AG20443 (cell line): ENCODE measurements at regions not wholly inside any gene's neighbourhood (a gene's known extent, or its start where the extent isn't known, plus 50 kb on each side); places are given as distances from the start of the nearest gene placed in this dataset.
"Not testable (repeated sequence)": the region's sequence is repeated elsewhere in the genome, so short reads cannot be mapped to it uniquely, and the experiment has no call there.

Experiments used
- DNase-seq: peaks from one replicate; pipeline ENCODE4 v3.0.0; 2012; ENCODE audit warnings: low spot score, mixed read lengths

DNA sequence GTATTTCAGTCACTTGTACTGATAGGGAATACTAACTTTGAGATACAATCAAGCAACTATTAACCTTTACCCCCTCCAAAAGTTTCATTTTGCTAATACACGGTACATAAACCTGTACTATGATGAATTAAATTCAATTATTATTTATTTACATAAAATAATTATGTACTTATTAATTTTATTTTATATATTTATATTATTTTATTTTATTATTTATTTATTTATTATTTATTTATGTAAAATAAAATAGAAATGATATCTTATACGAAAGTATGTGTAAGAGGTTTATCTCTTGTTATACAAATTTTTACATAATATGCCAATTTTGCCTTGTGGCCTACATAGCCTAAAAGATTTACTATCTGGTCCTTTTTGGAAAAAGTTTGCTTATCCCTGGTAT lies 564.3 kb downstream of the SLITRK5 start:
- DNase-seq = no peak

DNA sequence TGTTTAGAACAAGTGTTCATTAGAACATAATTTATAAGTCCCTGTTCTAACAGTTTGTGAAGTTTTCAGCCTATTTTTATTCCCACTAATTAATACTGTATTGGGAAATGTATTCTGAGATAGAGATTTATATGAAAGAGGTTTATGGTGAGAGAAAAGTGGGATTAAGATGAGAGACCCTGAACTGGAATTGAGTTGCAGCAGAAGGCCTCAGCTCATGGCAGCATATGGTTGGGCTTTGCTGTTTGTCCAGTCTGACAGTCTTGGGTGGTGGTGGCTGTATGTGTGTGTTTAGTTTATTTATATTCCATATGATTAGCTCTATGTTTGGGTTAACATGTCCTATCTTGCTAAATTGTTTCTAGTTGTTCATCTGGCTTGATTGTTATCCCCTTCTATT lies 575.1 kb downstream of the SLITRK5 start:
- DNase-seq = no peak

DNA sequence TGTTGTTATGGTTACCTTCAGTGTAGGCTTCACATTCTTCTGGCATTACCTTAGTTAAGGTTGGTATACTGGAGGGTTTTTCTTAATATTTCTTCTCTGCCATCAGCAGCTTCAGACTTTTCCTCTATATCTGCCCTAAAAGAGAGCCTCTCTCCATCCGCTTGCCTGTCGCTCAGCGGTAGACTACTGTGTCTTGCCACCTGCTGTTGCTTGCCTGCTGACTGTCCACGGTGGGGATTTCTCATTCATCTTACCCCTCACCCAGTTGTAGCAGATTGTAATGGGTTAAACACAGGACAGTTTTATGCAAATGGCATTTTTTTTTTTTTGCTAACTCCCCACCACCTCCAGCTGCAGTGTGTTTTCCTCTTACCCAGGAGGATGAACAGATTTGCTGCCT lies 577.2 kb downstream of the SLITRK5 start:
- DNase-seq = no peak

DNA sequence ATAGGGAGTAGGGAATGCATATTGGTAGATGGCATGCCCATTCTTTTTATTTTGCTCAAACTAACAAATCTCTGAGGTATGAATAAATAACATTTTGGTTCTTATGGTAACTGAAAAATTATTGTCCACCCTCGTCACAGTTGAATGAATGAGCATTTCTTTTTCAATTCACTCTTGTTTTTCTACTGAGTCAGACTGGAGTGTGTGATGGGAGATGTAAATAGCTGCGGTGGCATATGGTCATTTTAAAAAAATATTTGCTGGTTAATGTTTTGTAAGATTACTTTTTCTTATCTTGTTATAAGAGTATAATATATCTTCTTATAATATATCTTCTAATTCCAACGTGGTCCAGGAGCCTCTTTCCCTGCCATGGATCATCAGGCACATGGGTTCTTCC lies 586.5 kb downstream of the SLITRK5 start:
- no peak for DNase-seq

DNA sequence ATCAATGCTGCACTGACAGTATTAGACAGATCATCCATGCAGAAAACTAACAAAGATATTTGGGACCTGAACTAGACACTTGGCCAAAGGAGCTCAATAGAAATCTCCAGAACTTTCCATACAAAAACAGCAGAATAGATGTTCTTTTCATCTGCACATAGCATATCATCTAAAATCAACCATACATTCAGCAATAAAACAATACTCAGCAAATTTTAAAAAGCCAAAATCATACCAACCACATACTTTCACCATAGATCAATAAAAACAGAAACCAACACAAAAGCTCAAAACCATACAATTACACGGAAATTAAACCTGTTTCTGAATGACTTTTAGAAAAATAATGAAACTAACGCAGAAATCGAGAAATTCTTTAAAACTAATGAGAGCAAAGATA lies 592.6 kb downstream of the SLITRK5 start:
- no peak for DNase-seq

DNA sequence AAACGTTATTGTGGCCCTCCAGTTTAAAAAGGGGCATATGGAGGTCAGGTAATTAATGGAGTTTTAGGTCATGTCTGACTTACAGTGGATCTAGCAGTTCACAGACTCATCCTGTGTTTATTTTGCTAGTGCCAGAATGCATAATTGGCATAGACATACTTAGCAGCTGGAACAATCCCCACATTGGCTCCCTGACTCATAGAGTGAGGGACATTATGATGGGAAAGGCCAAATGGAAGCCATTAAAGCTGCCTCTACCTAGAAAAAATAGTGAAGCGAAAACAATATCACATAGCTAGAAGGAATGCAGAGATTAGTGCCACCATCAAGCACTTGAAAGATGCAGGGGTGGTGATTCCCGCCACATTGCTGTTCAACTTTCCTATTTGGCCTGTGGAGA lies 610.7 kb downstream of the SLITRK5 start:
- no peak for DNase-seq

DNA sequence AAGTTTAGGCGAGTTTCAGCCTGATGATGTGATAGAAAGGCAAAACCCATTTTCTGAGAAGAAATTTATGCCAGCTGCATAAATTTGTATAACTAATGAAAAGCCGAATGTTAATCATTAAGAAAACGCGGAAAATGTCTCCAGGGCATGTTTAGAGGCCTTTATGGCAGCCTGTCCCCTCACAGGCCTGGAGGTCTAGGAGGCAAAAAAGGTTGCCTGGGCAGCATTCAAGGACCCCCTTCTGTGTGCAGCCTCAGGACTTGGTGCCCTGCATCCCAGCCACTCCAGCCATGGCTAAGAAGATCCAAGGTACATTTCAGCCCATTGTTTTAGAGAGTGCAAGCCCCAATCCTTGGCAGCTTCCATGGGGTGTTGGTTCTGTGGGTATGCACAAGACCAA lies 614.2 kb downstream of the SLITRK5 start:
- DNase-seq = no peak

DNA sequence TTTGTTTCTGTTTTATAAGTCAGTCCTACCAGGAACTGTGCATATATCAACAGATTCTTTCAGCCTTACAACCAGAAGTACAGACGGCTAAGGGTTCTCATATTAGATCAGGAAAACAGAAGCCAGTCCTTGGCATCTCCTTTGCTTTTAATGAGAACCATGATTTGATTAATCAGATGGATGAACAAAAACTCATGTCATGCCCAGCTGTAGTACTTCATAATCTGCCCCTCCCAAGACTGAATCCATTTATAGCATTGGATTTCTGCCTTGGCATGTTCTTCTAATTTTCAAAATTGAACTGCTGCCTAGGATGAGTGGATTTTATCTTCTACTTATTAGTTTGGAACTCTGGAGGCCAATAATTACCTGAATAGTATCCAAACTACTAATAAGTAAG lies 617.2 kb downstream of the SLITRK5 start:
- no peak for DNase-seq

DNA sequence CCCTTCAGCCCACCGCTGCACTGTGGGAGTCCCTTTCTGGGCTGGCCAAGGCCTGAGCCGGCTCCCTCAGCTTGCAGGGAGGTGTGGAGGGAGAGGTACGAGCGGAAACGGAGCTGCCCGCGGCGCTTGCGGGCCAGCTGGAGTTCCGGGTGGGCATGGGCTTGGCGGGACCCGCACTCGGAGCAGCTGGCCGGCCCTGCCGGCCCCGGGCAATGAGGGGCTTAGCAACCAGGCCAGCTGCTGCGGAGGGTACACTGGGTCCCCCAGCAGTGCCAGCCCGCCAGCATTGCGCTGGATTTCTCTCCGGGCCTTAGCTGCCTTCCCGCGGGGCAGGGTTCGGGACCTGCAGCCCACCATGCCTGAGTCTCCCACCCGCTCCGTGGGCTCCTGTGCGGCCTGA lies 620.6 kb downstream of the SLITRK5 start:
- DNase-seq = not testable (repeated sequence)

DNA sequence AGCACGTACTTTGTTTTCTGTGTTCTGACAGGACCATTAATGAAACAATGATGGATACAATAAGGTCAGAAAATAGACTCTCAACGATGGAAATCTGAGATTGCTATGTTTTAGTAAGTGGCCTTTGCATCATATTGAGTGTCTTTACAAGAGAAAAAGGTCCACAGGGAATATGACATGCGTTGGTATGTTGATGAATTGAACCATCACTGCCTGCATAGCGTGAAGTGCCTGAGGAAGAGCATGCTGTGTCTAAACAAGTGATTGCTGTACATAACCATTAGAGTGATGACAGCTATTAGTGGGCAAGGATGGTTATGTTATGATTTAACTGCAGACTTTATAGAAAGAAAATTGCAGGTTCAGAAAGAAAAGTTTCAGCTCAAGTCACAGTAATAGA lies 623.2 kb downstream of the SLITRK5 start:
- DNase-seq = no peak

DNA sequence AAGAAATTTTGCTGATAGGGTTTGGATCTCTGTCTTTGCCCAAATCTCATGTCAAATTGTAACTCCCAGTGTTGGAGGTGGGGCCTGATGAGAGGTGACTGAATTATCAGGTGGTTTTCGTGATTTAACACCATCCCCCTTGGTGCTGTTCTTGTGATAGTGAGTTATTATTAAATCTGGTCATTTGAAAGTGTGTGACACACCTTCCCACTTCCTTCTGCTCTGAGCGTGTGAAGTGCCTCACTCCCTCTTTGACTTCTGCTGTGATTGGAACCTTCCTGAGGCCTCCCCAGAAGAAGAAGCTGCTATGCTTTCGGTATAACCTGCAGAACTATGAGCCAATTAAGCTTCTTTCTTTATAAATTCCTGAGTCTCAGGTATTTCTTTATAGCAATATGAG lies 632.0 kb downstream of the SLITRK5 start:
- no peak for DNase-seq

DNA sequence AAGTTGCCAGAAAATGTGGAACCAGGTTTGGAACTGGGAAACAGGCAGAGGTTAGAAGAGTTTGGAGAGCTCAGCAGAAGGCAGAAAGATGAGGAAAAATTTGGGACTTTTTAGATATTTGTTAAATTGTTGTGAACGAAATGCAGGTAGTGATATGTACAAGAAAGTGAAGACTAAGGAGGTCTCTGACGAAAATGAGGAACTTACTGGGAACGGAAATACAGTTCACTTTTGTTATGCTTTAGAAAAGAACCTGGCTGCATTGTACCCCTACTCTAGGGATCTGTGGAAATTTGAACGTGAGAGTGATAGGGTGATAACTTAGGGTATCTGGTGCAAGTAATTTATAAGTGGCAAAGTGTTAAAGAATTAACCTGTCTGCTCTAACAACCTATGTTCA lies 632.4 kb downstream of the SLITRK5 start:
- DNase-seq = no peak

DNA sequence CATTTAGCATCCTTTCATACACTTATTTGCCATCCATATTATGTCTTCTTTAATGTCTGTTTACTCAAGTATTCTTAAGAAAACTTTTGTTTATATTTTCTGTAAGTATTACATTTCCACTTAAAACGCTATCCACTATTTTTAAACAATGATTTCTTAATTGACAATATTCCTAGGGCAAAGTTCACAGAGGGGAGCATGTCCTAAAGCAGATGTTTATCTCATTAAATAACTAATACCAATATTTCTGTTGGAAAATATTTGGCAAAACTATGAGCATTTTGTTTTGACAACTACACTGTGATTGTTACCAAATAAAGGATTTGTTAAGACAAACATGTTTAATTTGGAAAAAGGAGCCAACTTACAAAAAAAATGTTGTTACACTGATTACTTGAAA lies 643.3 kb downstream of the SLITRK5 start:
- no peak for DNase-seq

DNA sequence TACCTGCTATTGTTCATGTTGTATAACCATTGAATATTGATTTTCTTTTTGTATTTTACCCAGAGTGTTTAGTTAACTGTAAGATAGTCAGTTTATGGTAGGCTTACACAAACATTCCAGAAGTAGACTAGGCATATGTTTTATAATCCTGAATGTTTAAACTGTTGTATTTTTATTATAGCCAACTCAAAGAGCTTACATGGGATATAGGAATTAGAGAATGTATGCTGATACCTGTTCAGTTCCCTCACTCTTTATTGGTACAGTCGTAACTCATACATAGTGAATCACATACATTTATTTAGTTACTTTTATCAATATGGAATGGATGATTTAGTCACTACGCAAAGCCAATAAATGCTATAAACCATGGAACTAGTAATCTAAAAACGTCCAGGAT lies 657.9 kb downstream of the SLITRK5 start:
- DNase-seq = no peak

DNA sequence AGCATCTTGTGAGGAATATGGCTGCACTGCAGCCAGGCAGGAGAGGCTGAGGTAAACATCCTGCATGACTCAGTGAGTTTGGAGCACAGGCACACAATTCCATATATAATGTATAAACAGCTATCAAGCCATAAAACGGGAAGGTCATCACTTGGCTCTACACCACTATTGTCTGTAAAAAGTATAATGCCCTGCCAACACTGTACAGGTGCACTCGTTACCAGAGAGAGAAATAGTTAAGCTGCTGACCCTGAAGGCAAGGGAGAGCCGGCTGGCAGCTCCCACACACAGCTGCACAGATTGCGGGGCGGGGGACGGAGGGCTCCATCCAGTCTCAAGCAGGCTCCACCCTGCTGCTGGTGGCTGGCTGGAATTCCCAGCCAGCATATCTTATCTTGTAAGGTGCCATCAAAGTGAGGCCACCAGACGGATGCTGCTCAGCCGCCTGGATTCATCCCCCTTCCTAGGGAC lies 668.1 kb downstream of the SLITRK5 start:
- no peak for DNase-seq

DNA sequence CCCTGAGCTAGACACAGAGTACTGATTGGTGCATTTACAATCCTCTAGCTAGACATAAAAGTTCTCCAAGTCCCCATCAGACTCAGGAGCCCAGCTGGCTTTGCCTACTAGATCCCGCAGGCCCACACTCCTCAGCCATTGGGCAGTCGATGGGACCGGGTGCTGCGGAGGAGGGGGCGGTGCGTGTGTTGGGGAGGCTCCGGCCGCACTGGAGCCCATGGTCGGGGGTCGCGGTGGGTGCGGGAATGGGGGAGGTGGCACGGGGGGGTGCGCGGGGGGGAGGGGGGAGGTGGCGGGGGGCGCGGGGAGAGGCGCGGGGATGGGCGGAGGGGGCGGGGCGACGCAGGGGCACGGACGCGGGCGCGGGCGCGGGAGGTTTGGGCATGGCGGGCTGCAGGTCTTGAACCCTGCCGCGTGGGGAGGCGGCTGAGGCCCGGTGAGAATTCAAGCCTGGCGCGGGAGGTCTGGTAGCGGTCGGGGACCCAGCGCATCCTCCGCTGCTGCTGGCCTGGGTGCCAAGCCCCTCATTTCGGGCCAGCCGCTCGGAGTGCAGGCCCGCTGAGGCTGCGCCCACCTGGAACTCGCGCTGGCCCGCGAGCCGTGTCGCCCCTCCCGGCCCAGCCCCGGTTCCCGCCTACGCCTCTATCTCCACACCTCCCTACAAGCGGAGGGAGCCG lies 674.1 kb downstream of the SLITRK5 start:
- no peak for DNase-seq

DNA sequence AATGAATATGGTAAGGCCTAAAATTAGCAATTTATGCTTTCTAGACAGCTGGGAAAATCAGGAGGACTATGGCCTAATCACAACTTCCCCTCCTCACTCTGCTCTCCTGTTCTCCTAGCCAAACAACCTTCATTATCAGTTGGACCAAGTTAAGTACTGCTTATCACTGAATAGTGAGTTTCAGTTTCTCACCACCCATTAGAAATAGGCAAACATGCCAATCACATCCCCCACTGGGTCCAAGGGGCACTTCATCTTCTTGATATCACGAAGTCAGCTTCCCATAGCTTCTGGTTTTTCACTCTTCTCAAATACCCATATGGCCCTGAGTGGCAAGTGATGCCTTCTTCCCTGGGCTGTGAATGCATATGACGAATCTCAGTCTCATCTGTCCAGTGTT lies 689.6 kb downstream of the SLITRK5 start:
- DNase-seq = no peak

DNA sequence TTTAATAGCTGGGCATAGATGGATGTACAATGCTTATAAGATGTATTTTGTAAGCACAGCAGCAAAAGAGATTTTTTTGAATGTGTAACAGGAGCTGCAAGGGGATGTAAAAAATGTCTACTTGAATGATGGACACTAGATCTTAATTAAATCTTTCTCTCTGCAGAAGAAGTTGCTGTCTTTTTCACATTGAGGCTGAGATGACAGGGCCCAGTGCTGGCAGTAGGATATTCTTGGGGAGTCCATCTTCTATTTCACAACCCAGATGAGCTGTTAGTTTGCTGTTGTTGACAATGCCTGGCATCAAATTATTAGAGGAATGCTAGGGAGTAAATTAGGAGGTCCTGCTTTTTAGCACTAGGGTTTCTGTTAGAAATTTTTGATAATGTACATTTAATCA lies 698.7 kb downstream of the SLITRK5 start:
- DNase-seq = no peak

DNA sequence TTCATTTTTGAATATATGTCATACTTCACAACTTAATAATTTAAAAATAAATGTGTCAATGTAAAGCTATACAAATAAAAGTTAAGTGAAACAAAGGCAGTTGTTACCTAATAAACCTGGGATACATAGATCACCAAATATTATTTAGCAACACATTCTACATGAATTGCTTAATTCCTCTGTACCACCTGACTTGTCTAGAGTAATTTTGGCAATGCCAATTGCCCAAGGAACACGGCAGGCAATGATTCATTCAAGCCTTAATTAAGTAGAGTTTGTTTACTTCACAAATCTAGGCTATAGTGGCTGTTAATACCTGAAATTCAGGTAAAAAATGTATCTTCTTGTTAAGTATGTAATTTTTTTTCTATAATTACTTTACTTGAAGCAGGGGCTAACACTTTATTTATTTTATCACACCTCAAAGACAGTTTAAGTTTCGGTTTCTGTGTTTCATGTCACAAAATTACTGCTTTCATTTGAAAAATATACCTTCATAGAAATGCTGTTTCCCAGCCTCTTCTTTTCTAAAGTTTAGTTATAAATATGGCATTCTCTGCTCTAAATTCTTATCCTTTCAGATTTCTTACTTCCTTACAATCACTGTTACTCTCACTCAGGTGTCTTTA lies 705.7 kb downstream of the SLITRK5 start:
- no peak for DNase-seq

DNA sequence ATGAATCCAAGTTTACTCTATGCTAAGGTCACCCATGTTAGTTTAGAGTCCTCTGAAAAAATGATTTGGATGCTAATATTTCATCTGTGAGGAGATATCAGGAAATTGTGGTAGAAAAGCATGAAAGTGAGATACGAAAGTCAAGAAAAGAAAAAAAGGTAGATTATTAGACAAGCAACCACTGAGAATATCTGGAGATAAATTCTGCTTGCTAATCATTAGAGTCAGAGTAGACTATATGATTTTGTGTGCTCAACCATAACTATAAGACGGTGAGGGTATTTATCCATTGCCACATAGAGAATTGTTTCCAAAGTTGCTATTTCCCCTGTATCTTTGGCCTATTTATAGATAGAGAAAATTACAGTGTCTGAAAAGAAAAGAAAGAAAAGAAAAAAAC lies 706.7 kb downstream of the SLITRK5 start:
- no peak for DNase-seq

DNA sequence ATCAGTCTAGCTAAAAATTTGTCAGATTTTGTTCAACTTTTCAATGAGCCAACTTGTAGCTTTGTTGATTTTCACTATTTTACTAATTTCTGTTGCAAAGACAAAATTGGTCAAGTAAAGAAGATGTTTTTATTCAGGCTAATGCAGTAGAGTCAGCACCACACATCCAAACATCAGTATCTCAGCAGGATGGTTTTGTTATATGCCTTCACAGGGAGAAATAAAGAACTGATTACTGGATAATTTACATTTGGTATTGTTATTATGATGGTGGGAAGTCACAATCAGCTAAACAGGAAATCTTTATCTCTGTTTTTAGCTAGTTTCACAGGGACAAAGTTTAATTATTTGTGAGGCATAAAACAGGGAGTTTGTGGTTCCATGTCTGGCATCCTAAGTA lies 713.4 kb downstream of the SLITRK5 start:
- DNase-seq = no peak

DNA sequence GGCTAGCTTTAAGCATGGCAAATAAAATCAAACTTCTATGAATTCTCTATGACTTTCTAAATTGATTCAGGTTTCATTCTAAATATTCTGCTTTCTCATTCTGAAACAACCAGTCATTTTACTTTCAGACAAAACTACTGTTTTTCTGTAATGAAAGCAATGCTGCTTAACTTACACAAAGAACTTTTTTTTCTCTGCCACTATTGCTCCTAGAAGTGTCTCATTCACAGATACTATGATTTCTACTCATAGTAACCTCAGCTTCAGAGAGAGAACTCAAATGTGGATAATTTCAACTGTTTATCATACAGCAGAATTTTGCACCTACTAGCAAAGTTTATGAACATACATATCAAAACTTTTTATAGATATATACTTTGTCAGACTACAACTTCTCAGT lies 724.6 kb downstream of the SLITRK5 start:
- DNase-seq = no peak

DNA sequence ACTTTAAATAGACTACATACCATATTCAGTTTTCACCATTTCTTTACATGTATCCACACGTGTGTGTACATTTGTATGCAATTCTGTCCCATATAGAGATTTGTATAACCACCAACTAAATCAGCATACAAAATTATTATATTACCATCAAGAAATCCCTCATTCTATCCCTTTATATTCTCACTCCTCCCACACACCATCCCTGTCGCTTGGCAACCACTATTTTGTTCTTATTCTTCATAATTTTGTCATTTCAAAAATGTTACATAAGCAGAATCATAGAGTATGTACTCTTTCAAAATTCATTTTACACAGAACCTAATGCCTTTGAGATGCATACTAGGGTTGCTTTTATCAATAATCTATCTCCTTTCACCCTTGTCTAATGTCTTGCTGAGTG lies 740.5 kb downstream of the SLITRK5 start:
- DNase-seq = no peak

DNA sequence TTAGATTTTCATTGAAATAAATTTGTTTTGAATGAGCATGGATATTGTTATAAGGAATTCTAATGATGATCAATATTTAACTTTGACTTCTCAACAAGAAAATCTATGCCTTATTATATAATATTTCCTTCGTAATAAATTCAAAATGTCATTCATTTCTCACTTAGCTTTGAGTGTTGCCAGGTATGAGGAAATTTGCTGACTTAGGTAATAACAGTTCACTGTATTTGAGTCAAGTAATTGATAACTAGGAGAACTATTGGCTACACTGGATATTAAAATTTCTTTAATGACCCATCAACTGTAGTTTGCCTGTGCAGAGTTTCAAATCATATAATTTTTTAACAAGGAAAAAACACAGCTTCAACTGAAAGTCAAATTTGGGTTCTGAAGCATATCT lies 746.6 kb downstream of the SLITRK5 start:
- DNase-seq = no peak
